ENCODE measurements at regions not wholly inside any gene's neighbourhood (a gene's known extent, or its start where the extent isn't known, plus 50 kb on each side); places are given as distances from the start of the nearest gene placed in this dataset.

GRCh38 chr6:168226902-168227318 is 92.7 kb downstream of the DACT2 start:
- TF ChIP-seq TEAD4 (CRISPR knock-in tag; IDR thresholded peaks at IDR 0.05) (no peak), CTCF (IDR thresholded peaks at IDR 0.05) (no peak), MLX (CRISPR knock-in tag; IDR thresholded peaks at IDR 0.05) (no peak), KAT7 (CRISPR knock-in tag; IDR thresholded peaks at IDR 0.05; ENCODE audit: borderline replicate concordance) (no peak), RELA (CRISPR knock-in tag; IDR thresholded peaks at IDR 0.05; ENCODE audit: borderline replicate concordance) (no peak), USF1 (CRISPR knock-in tag; IDR thresholded peaks at IDR 0.05) (no peak), ESRRA (CRISPR knock-in tag; IDR thresholded peaks at IDR 0.05; ENCODE audit: borderline replicate concordance) (no peak), E2F5 (CRISPR knock-in tag; IDR thresholded peaks at IDR 0.05) (no peak), PREB (CRISPR knock-in tag; IDR thresholded peaks at IDR 0.05; ENCODE audit: borderline replicate concordance) (no peak), ZNF138 (CRISPR knock-in tag; conservative IDR thresholded peaks at IDR 0.05) (no peak), ELF4 (CRISPR knock-in tag; IDR thresholded peaks at IDR 0.05; ENCODE audit: low read depth) (no peak)
